MCF 10A (cell line): ENCODE measurements at regions not wholly inside any gene's neighbourhood (a gene's known extent, or its start where the extent isn't known, plus 50 kb on each side); places are given as distances from the start of the nearest gene placed in this dataset.

Source experiments
- BruUV-seq: library from RNA; stranded (reverse); fragments of 400-500 nt; replicated peaks from 2 replicates; lab custom pipeline; 2021; lab: Mats Ljungman, UMichigan
- CTCF ChIA-PET: fragments of 300-600 bp; sonication (Branson Sonifier 250); formaldehyde crosslinking; extraction: SDS; loops from one replicate; lab custom pipeline; 2021; ENCODE audit warnings: antibody characterized with exemption, inconsistent platforms; lab: Yijun Ruan, JAX
- POLR2A ChIA-PET: fragments of 300-600, 350-650 bp; sonication (Branson Sonifier 250); formaldehyde crosslinking; extraction: SDS; loops from one replicate; lab custom pipeline; 2020; ENCODE audit warnings: antibody characterized with exemption, inconsistent platforms; lab: Yijun Ruan, JAX
- DNase-seq: peaks from one replicate; pipeline ENCODE4 v3.0.0-alpha.2; 2018; ENCODE audit not compliant: unreplicated experiment
- H3K27ac Mint-ChIP-seq: one replicate; pipeline ENCODE4 v1.8.0; 2022; ENCODE audit warnings: mild to moderate bottlenecking, low read depth, mixed read lengths; ENCODE audit not compliant: unreplicated experiment
- H3K27me3 Mint-ChIP-seq: one replicate; pipeline ENCODE4 v1.8.0; 2022; ENCODE audit warnings: mixed read lengths; ENCODE audit not compliant: insufficient read depth, unreplicated experiment
- H3K36me3 Mint-ChIP-seq: one replicate; pipeline ENCODE4 v1.8.0; 2022; ENCODE audit warnings: mild to moderate bottlenecking, moderate library complexity, mixed read lengths; ENCODE audit not compliant: insufficient read depth, unreplicated experiment
- H3K4me1 Mint-ChIP-seq: one replicate; pipeline ENCODE4 v1.8.0; 2022; ENCODE audit warnings: mixed read lengths; ENCODE audit not compliant: insufficient read depth, unreplicated experiment
- H3K4me3 Mint-ChIP-seq: one replicate; pipeline ENCODE4 v1.8.0; 2022; ENCODE audit warnings: mild to moderate bottlenecking, moderate library complexity, mixed read lengths; ENCODE audit not compliant: unreplicated experiment
- H3K9me3 Mint-ChIP-seq: one replicate; pipeline ENCODE4 v1.8.0; 2022; ENCODE audit warnings: mixed read lengths; ENCODE audit not compliant: unreplicated experiment
- intact Hi-C: fragments of 100-400 bp; cut with micrococcal nuclease; formaldehyde crosslinking; loops from 2 replicates; pipeline ENCODE4 v1.14.1; 2022
- TF ChIP-seq, protein P1 (sequence below): fragments of 200-600 bp; IDR thresholded peaks from one replicate; pipeline ENCODE4 v1.8.0; 2022; ENCODE audit warnings: antibody characterized with exemption, mild to moderate bottlenecking; ENCODE audit not compliant: unreplicated experiment

DNA sequence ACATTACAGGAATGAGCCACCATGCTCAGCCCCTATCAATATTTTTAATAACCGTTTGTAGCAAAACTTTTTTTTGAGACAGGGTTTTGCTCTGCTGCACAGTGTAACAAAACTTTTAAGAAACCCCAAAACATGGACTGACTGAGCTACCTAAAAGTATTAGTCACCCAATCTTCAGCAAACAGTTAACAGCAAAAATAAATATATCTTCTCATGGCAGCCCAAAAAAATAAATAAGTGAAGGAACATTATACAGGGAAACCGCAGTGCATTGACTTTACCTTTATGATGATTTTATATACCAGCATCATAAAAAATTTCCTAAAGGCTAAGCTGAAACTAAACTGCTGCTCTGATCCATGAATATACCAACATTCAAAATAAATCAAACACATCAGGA lies 424.6 kb downstream of the METTL4 start:
- Mint-ChIP-seq H3K4me1 (peaks cover 40% of the 10 kb centered on the region), H3K4me3 (peak overlapping the region; percentile 58), H3K27ac (peak overlapping the region; percentile 47), H3K9me3 (no peaks in the 10 kb centered on the region), H3K36me3 (no peaks in the 10 kb centered on the region), H3K27me3 (no peaks in the 10 kb centered on the region)
- ChIA-PET CTCF (interaction anchor here (0.6 to 1.0 kb wide), 2 partner anchors 11 to 25 kb away, joined by 3 read pairs; no protein-coding TSS in a partner anchor), POLR2A (interaction anchor here (0.9 to 2.0 kb wide), 8 partner anchors 9 to 395 kb away, joined by 3 to 21 read pairs (median 4); no protein-coding TSS in a partner anchor)
- DNase-seq: no peak
- BruUV-seq: no TSS peak
- TF ChIP-seq, protein P1, sequence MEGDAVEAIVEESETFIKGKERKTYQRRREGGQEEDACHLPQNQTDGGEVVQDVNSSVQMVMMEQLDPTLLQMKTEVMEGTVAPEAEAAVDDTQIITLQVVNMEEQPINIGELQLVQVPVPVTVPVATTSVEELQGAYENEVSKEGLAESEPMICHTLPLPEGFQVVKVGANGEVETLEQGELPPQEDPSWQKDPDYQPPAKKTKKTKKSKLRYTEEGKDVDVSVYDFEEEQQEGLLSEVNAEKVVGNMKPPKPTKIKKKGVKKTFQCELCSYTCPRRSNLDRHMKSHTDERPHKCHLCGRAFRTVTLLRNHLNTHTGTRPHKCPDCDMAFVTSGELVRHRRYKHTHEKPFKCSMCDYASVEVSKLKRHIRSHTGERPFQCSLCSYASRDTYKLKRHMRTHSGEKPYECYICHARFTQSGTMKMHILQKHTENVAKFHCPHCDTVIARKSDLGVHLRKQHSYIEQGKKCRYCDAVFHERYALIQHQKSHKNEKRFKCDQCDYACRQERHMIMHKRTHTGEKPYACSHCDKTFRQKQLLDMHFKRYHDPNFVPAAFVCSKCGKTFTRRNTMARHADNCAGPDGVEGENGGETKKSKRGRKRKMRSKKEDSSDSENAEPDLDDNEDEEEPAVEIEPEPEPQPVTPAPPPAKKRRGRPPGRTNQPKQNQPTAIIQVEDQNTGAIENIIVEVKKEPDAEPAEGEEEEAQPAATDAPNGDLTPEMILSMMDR: no peak
- intact Hi-C loops: no loop called here

DNA sequence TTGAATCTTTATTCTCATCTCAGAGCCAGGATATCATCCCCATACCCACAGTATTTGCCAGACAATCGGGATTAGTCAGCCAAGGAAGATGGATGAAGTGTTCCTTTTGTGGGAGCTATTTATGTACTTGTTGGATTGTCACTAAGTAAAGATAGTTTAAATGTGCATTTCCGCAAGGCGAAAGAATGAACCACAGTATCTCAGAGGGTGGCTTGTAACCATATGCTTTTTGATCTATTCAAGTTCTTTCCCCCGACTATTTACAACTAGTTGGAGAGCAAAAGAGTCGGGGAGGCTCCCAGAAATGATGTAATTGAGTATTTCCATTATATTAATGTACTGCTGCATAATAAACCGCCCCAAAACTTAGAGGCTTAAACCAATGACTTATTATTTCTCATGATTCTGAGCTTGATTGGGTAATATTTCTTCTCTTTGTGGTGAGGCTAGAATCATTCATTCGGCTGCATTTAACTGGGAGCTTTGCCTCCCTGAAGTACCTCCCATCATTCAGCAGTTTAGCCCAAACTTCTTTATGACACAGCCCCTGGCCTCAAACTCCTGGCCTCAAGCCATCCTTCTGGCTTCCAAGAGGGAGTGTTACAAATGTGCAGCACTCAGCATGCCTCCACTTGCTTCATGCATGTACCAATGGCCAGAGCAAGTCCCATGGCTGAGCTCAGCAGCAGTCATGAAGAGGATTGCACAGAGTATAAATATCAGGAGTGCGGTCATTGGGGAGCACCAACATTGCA lies 423.7 kb downstream of the METTL4 start:
- Mint-ChIP-seq H3K9me3 (no peaks in the 10 kb centered on the region), H3K4me3 (peak overlapping the region; percentile 58), H3K27me3 (no peaks in the 10 kb centered on the region), H3K27ac (peak overlapping the region; percentile 47), H3K4me1 (peaks cover 40% of the 10 kb centered on the region), H3K36me3 (no peaks in the 10 kb centered on the region)
- CTCF ChIA-PET: interaction anchor here (0.6 to 1.6 kb wide), 9 partner anchors 9 to 399 kb away, joined by 3 to 4 read pairs (median 3); no protein-coding TSS in a partner anchor
- TF ChIP-seq, protein P1: no peak
- peak; percentile 95 for DNase-seq
- no TSS peak for BruUV-seq
- intact Hi-C loops: no loop called here
- POLR2A ChIA-PET: interaction anchor here (0.6 to 2.3 kb wide), 15 partner anchors 10 to 394 kb away, joined by 3 to 21 read pairs (median 4); no protein-coding TSS in a partner anchor

DNA sequence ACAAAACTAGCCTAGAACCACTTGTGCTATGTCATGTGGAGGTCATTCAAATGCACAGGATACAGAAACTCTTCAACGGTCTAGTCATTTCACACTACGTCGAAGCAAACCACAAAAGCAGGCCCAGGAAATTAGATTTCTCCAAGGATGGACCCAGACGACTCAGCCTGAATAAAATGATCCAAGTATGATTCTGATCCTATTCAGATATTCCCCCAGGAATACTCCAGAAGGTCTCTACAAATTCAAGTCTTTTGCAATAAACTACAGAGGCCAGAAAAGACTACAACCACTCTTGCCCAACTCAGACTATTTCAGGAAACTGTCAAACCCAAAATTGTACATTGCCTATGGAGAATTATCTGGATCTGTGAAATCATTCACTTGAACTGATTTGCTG lies 422.5 kb downstream of the METTL4 start:
- no peak for DNase-seq
- no peaks in the 10 kb centered on the region for H3K9me3 Mint-ChIP-seq
- TF ChIP-seq, protein P1: no peak
- H3K4me1 Mint-ChIP-seq: peaks cover 40% of the 10 kb centered on the region
- POLR2A ChIA-PET: interaction anchor here (1.0 to 2.3 kb wide), 6 partner anchors 25 to 393 kb away, joined by 3 to 12 read pairs (median 4); no protein-coding TSS in a partner anchor
- no peaks in the 10 kb centered on the region for H3K36me3 Mint-ChIP-seq
- intact Hi-C loops: no loop called here
- H3K27me3 Mint-ChIP-seq: no peaks in the 10 kb centered on the region
- no peak overlapping the region for H3K27ac Mint-ChIP-seq
- no peak overlapping the region for H3K4me3 Mint-ChIP-seq
- CTCF ChIA-PET: interaction anchor here (0.9 to 1.6 kb wide), 6 partner anchors 10 to 235 kb away, joined by 3 to 7 read pairs (median 3); no protein-coding TSS in a partner anchor
- no TSS peak for BruUV-seq

- Mint-ChIP-seq H3K27ac (peak overlapping the region; percentile 87), H3K4me3 (no peak overlapping the region), H3K4me1 (peaks cover 40% of the 10 kb centered on the region), H3K9me3 (no peaks in the 10 kb centered on the region), H3K36me3 (no peaks in the 10 kb centered on the region), H3K27me3 (no peaks in the 10 kb centered on the region)
- DNase-seq: no peak
- no TSS peak for BruUV-seq
- TF ChIP-seq, protein P1: no peak
- CTCF ChIA-PET: interaction anchor here (1.0 kb wide), 1 partner anchor 1438 kb away, joined by 5 read pairs; the partner anchor contains the start of gene ENOSF1
- POLR2A ChIA-PET: interaction anchor here (0.6 to 0.7 kb wide), 3 partner anchors 72 to 1829 kb away, joined by 3 read pairs; no protein-coding TSS in a partner anchor
- intact Hi-C loops: loop anchor here (2.0 kb wide), 1 partner anchor 38 kb away; no protein-coding TSS in a partner anchor
Observed at GRCh38 chr18:2150566-2150965, 420.7 kb downstream of the METTL4 start.
